GM19397 (cell line): ENCODE measurements at regions not wholly inside any gene's neighbourhood (a gene's known extent, or its start where the extent isn't known, plus 50 kb on each side); places are given as distances from the start of the nearest gene placed in this dataset.
"Not testable (repeated sequence)": the region's sequence is repeated elsewhere in the genome, so short reads cannot be mapped to it uniquely, and the experiment has no call there.

Source experiments
- ATAC-seq: cut with Tn5 transposase; IDR thresholded peaks from one replicate; pipeline ENCODE4 v1.9.1; 2021; ENCODE audit warnings: mild to moderate bottlenecking, moderate library complexity; ENCODE audit not compliant: unreplicated experiment

GRCh38 chr1:218015106-218015505 is 270.0 kb upstream of the RRP15 start:
- not testable (repeated sequence) for ATAC-seq

DNA sequence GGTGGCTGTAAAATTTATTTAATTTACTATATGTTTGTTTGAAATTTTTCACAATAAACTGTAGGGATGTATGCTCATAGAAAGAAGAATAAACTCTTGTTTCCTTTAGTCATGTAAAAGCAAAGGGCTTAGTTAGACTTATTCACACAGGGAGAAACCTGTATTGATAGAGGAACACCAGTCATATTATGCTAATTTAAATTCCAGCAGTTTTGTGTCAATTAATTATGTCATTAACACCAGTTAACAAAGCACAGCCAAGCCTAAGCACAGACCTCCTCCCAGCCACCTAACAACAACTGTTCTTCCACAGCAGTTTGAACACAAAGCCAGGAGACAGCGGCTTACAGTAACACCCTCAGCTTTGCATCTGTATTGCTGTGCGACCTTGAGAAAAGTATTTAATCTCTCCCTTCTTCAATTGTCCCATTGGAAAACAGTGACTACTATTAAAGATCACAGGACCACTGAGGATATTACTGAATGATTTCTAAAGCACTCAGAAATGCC is 260.8 kb upstream of the RRP15 start:
- no peak for ATAC-seq

DNA sequence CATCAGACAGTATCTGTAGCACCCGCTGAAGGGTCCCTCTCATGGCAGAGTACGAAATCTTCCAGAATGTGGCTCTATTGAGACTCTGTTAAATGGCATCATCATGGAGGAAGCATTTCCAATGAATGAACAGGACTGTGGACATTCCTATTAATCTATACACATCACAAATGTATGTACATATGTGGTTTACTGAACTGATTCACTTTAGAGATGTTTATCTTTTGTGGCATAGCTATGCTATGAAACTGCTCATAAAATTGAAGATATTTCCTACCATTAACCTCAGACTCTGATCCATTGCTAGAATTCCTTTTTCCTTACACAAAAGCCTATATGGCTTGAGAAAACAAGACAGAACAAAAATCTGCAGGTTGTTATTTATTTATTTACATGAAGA is 259.6 kb upstream of the RRP15 start:
- ATAC-seq = no peak

- no peak for ATAC-seq
Measured at GRCh38 chr1:218027152-218027551, 257.9 kb upstream of the RRP15 start.

- no peak for ATAC-seq
Measured at GRCh38 chr1:218030846-218031245, 254.2 kb upstream of the RRP15 start.

GRCh38 chr1:218031901-218032300 is 253.2 kb upstream of the RRP15 start:
- no peak for ATAC-seq

DNA sequence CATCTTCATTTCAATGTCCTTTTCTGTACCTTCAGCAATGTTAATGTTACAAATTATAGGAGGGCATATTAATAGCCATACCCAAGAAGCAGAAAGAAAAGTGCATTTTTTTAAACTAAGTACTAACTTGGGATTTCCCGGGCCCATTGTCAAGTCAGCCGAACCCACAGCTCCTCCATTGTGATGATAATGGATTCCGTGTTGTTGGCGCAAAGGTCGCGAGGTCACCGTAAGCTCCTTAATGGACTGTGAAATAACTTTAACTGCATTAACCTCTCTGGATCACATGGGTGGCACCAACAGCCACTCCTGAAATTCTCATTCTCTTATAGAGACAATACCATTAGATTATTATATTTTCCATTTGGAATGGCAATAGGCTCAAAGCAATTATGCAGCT is 250.6 kb upstream of the RRP15 start:
- ATAC-seq = no peak

DNA sequence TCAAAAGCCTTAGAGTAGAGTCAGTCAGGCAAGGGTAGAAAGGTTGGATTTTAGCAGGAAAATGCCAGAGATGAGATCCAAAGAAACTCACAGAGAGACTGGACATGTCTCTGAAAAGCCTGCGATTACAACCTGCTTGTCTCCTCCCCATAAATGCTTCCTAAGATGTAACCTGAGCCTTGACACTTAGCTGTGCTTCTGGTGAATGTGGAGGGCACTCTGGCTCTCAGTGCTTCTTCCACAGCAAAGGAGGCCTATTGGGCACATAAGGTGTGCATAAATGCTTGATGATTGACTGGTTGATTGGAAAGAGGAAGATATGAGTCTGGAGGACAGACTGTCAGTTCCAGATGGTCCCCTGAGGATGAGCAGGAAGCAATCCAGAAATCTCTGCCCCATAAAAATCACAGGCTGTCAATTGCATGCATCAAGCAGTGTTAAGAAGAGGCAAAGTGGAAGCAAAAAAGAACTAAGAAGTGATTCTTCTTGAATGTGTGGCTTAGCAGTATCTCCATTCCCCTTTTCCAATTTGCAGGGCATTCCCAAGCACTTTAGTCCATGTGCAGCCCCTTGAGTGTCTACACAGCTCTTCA is 236.2 kb upstream of the RRP15 start:
- no peak for ATAC-seq

DNA sequence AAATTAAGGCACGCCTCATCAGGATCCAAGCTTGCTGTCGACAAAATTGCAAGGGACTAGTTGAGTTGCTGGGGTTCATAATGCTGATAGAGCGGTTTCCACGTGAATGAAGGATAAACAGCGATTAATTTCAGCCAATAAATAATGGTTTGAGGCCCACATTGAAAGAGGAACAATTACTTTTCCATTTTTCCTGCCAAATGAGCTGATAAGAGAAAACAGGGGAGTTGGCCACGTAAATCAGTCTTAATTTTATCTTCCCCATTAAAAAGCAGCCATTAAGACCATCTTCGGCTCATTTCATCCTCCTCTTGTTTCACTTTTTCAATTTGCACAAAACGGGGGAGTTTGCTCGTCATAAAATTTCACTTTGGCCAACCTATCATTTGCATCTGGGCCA is 235.5 kb upstream of the RRP15 start:
- no peak for ATAC-seq

- ATAC-seq = no peak
Measured at GRCh38 chr1:218058730-218059129, 226.4 kb upstream of the RRP15 start.

DNA sequence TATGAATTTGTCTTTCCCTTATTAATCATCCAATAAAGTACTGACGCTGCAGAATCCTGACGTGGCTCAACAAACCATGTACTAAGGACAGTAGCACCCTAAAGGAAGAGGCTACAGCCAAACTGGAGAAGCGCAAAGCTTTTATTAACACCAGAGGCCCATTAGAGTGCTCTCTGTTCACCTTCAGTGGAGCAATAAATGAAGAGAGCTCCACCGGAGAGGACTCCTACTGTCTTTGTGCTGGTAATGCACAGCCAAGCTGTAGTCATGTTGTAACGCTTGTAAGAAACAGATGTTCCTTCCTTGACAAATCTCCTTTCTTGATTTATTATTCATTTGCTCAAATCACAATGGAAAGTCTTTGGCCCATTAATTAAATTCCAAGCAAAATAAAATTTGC is 220.7 kb upstream of the RRP15 start:
- no peak for ATAC-seq

DNA sequence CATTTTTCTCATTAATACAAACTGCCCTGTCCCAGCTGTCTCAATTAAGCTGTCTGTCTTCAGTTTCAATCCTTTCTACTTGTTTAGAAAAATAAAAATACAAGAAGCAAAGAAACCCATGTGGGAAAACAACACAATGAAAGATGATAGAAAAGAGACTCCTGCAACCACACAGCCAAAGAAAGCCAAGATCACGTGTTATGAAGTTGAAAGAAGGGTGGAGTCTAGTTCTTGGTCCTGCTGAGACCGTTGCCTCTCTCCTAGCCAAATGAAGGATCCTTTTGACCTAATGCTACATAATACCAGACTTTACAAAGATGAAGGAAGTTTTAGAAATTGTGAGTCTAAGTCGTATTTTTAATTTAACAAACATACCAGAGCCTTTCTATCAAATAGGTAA is 218.8 kb upstream of the RRP15 start:
- ATAC-seq = no peak

- ATAC-seq = no peak
Measured at GRCh38 chr1:218068241-218068640, 216.9 kb upstream of the RRP15 start.

DNA sequence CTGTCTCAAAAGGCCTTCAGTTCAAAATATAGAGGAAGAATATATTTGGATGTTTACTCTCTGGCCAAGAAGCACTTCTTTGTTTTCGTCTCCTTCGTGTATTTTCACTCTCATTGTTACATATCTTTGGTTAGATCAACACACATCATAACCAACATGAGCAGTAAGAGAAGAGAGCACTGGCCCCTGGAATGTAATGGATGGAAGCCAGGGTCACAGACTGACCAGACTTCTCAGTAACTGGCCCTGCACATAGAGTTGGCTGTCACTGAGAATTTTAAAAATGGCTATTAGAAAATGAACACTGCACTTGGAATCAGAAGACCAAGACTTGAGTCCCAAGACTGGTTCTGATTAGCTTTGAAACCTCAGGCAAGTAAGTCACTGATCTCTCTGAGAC is 215.9 kb upstream of the RRP15 start:
- ATAC-seq = no peak

DNA sequence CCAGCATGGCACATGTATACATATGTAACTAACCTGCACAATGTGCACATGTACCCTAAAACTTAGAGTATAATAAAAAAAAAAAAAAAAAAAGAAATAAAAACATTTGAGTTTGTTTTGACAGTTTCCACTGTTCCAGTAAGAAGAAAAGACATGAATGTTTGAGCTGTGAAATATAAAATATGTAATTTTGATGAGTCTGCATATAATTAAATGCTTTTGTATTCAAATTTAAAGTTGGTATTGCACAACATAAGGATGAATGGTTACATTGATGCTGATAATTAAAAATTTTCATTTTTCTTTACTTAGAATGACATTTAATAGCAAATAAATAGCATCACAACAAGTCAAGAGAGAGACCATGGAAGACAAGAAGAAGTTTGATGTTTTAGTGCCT is 212.0 kb upstream of the RRP15 start:
- no peak for ATAC-seq

DNA sequence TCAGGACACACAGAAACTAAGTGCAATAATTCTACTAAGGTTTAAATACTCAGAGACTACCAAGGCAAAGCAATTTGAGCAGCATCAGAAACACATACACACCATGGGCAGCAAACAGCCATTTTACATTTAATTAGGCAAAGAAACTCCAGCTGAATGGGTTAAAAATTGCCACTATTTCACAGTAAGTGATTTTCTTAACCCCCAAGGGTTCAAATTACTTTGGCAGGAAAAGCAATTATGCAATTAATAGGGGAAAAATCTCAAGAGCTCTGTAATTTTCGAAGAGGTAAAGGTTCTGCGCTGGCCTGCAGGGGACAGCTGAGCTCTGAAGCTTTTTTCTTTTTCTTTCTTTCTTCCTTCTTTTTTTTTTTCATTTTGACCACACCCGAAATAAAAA is 206.2 kb upstream of the RRP15 start:
- ATAC-seq = no peak

GRCh38 chr1:218079347-218079746 is 205.7 kb upstream of the RRP15 start:
- no peak for ATAC-seq

GRCh38 chr1:218079820-218080219 is 205.3 kb upstream of the RRP15 start:
- no peak for ATAC-seq

GRCh38 chr1:218080863-218081262 is 204.2 kb upstream of the RRP15 start:
- ATAC-seq = no peak

- ATAC-seq = no peak
Measured at GRCh38 chr1:218081358-218081757, 203.7 kb upstream of the RRP15 start.

DNA sequence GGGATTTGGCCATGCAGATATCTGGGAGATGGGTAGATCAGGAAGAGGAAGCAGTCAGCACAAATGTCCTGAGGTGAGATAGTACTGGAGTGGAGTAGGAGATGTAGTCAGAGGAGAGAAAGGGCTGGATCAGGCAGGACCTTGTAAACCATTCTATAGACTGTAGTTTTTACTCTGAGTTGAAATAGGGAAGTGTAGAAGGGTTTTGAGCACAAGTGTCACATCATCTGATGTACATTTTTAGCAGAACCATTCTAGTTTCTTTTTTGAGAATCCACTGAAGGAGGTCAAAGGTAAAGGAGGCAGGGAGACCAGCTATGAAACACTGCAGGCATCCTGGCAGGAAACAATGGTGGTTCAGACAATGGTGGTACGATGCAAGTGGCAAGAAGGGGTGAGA is 194.6 kb upstream of the RRP15 start:
- ATAC-seq = no peak

DNA sequence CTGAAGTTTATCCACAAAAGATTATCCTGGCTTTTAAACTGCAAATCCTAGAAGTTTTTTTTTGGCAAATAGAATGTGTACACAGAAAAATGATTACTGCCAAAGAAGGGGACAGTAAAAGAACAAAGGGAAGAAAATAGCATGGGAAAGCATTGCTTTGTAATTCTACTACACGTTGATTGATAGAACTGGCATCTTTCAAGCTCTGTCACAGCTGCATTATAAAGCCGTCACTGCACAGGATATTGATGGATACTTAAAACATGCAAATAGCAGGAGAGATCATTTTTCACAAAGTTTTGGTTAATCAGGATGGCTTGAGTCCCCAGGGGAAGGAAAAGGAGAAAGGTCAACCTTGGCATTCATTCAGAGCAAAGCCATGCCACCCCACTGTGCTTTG is 183.7 kb upstream of the RRP15 start:
- no peak for ATAC-seq

- no peak for ATAC-seq
Measured at GRCh38 chr1:218108034-218108433, 177.1 kb upstream of the RRP15 start.
